ENCODE measurements at regions not wholly inside any gene's neighbourhood (a gene's known extent, or its start where the extent isn't known, plus 50 kb on each side); places are given as distances from the start of the nearest gene placed in this dataset.

DNA sequence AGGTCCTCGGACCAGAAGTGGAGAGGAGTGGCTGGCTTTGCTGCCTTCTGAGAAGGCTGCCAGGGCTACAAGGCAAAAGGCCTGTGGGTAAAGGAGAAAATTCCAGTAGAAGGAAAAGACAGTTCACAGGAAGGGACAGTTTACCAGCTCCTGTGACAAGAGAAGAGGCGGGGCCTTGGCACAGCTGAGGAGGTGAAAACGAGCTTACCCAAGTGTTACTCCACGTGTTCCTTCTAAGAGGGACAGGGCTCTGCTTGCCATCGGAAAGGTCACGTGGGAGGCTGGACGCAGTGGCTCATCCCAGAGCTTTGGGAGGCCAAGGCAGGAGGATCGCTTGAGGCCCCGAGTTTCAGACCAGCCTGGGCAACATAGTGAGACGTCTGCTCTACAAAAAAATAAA lies 129.4 kb upstream of the ZNF746 start:
- TF ChIP-seq, protein P1, sequence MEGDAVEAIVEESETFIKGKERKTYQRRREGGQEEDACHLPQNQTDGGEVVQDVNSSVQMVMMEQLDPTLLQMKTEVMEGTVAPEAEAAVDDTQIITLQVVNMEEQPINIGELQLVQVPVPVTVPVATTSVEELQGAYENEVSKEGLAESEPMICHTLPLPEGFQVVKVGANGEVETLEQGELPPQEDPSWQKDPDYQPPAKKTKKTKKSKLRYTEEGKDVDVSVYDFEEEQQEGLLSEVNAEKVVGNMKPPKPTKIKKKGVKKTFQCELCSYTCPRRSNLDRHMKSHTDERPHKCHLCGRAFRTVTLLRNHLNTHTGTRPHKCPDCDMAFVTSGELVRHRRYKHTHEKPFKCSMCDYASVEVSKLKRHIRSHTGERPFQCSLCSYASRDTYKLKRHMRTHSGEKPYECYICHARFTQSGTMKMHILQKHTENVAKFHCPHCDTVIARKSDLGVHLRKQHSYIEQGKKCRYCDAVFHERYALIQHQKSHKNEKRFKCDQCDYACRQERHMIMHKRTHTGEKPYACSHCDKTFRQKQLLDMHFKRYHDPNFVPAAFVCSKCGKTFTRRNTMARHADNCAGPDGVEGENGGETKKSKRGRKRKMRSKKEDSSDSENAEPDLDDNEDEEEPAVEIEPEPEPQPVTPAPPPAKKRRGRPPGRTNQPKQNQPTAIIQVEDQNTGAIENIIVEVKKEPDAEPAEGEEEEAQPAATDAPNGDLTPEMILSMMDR (IDR thresholded peaks at IDR 0.05; ENCODE audit: poor library complexity), result no peak
- TF ChIP-seq EZH2 (IDR thresholded peaks at IDR 0.05; ENCODE audit: borderline replicate concordance) (no peak), EZH2phosphoT487 (IDR thresholded peaks at IDR 0.05; ENCODE audit: low read depth, severe bottlenecking, unreplicated experiment) (no peak)
